ENCODE measurements at regions not wholly inside any gene's neighbourhood (a gene's known extent, or its start where the extent isn't known, plus 50 kb on each side); places are given as distances from the start of the nearest gene placed in this dataset.

DNA sequence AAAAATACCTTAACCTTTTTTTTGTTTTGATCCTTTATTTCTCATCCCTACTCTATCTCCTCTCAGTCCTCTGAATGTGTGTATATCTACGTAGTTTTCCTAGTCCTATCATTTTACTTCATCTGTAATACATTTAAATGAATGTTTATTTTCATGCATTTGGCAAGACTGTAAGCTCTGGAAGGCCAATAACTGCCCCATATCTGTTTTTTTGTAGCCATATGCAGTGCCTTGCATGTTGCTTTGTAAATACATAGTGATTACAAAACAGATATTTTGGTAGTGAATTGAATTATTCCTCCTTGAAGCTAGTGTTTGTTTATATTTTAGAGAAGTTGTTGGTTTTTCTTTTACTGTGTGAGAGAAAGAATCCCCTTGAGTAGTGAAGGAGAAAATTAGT lies 450.2 kb downstream of the PCDH18 start:
- TF ChIP-seq, protein P1, sequence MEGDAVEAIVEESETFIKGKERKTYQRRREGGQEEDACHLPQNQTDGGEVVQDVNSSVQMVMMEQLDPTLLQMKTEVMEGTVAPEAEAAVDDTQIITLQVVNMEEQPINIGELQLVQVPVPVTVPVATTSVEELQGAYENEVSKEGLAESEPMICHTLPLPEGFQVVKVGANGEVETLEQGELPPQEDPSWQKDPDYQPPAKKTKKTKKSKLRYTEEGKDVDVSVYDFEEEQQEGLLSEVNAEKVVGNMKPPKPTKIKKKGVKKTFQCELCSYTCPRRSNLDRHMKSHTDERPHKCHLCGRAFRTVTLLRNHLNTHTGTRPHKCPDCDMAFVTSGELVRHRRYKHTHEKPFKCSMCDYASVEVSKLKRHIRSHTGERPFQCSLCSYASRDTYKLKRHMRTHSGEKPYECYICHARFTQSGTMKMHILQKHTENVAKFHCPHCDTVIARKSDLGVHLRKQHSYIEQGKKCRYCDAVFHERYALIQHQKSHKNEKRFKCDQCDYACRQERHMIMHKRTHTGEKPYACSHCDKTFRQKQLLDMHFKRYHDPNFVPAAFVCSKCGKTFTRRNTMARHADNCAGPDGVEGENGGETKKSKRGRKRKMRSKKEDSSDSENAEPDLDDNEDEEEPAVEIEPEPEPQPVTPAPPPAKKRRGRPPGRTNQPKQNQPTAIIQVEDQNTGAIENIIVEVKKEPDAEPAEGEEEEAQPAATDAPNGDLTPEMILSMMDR (IDR thresholded peaks at IDR 0.05) = no peak
- H3K4me3 ChIP-seq = no peak overlapping the region
- ATAC-seq (no peak), DNase-seq (no peak), FAIRE-seq (no peak)
- H3K27me3 ChIP-seq = no peaks in the 10 kb centered on the region
- H3K36me3 ChIP-seq = no peaks in the 10 kb centered on the region
- no peaks in the 10 kb centered on the region for H3K4me1 ChIP-seq
- H3K27ac ChIP-seq = no peak overlapping the region
- intact Hi-C loops (cut with DNase I) = no loop called here
- 54 to 73% methylated on average over 1 of the region's 1 CpG for WGBS, 2 donors
- no peaks in the 10 kb centered on the region for H3K9me3 ChIP-seq

GRCh38 chr4:137076908-137077307 lies 455.4 kb downstream of the PCDH18 start:
- Histone ChIP-seq H3K4me3 (no peak overlapping the region), H3K36me3 (no peaks in the 10 kb centered on the region), H3K27ac (no peak overlapping the region), H3K9me3 (no peaks in the 10 kb centered on the region), H3K27me3 (no peaks in the 10 kb centered on the region), H3K4me1 (no peaks in the 10 kb centered on the region)
- FAIRE-seq (no peak), DNase-seq (no peak), ATAC-seq (no peak)
- 45 to 73% methylated on average over 3 of the region's 3 CpGs for WGBS, 2 donors
- intact Hi-C loops (cut with DNase I) = no loop called here
- TF ChIP-seq, protein P1 (IDR thresholded peaks at IDR 0.05) = no peak

GRCh38 chr4:137075586-137075985 lies 456.7 kb downstream of the PCDH18 start:
- intact Hi-C loops (cut with DNase I) = no loop called here
- WGBS, 2 donors = 55 to 66% methylated on average over 4 of the region's 4 CpGs

DNA sequence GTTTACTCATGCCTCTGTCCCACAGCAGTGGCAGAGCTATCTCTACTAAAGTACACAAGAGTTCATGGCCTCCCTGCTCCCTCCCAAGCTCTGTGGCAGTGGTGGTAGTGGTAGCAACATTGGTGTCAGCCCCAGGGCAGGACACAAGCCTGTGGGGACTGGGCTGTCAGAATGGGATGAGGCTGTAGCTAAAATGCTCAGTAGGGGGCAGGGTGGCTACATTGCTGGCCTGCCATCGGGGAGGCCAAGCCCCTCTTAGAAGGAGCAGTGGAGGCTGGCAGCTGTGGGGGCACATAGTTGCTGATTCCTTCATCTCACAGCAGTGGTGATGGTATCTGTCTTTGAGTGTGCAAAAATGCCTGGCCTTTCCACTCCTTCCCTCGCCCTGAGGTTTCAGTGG lies 461.7 kb downstream of the PCDH18 start:
- TF ChIP-seq, protein P1 (IDR thresholded peaks at IDR 0.05) = no peak
- WGBS, 2 donors = 53 to 59% methylated on average over 2 of the region's 2 CpGs
- Histone ChIP-seq H3K36me3 (no peaks in the 10 kb centered on the region), H3K27me3 (no peaks in the 10 kb centered on the region), H3K27ac (no peak overlapping the region), H3K4me3 (no peak overlapping the region), H3K9me3 (no peaks in the 10 kb centered on the region), H3K4me1 (no peaks in the 10 kb centered on the region)
- intact Hi-C loops (cut with DNase I) = no loop called here
- DNase-seq (no peak), FAIRE-seq (no peak), ATAC-seq (no peak)

More at GRCh38 chr4:137075586-137075985, 456.7 kb downstream of the PCDH18 start:
- no peaks in the 10 kb centered on the region for H3K36me3 ChIP-seq
- TF ChIP-seq, protein P1 (IDR thresholded peaks at IDR 0.05) = no peak
- no peaks in the 10 kb centered on the region for H3K9me3 ChIP-seq
- no peak overlapping the region for H3K4me3 ChIP-seq
- DNase-seq (no peak), FAIRE-seq (no peak), ATAC-seq (no peak)
- no peak overlapping the region for H3K27ac ChIP-seq
- no peaks in the 10 kb centered on the region for H3K4me1 ChIP-seq
- H3K27me3 ChIP-seq = no peaks in the 10 kb centered on the region

- Histone ChIP-seq H3K36me3 (no peaks in the 10 kb centered on the region), H3K27ac (no peak overlapping the region), H3K4me1 (no peaks in the 10 kb centered on the region), H3K4me3 (no peak overlapping the region), H3K9me3 (no peaks in the 10 kb centered on the region), H3K27me3 (no peaks in the 10 kb centered on the region)
- ATAC-seq = no peak
- TF ChIP-seq, protein P1 (IDR thresholded peaks at IDR 0.05) = no peak
- DNase-seq = no peak
- intact Hi-C loops (cut with DNase I) = no loop called here
- 76 to 84% methylated on average over 2 of the region's 2 CpGs for WGBS, 2 donors
- no peak for FAIRE-seq
Measured at GRCh38 chr4:137069473-137069872, 462.8 kb downstream of the PCDH18 start.
